ENCODE measurements at regions not wholly inside any gene's neighbourhood (a gene's known extent, or its start where the extent isn't known, plus 50 kb on each side); places are given as distances from the start of the nearest gene placed in this dataset.
"Not testable (repeated sequence)": the region's sequence is repeated elsewhere in the genome, so short reads cannot be mapped to it uniquely, and the experiment has no call there.

- no peak for DNase-seq (ENCODE audit: low spot score)
Measured at GRCh38 chr6:33507261-33507660, 52.9 kb downstream of the ZBTB9 start.

- peak; percentile 22 for DNase-seq (ENCODE audit: low spot score)
Measured at GRCh38 chr6:33508935-33509926, 54.9 kb downstream of the ZBTB9 start.

GRCh38 chr6:33513213-33513612 is 58.8 kb downstream of the ZBTB9 start:
- no peak for DNase-seq (ENCODE audit: low spot score)

- DNase-seq (ENCODE audit: low spot score) = no peak
Measured at GRCh38 chr6:33516726-33517125, 62.4 kb downstream of the ZBTB9 start.

GRCh38 chr6:33520636-33521488 is 59.2 kb downstream of the BAK1 start:
- not testable (repeated sequence) for DNase-seq (ENCODE audit: low spot score)

- no peak for DNase-seq (ENCODE audit: low spot score)
Measured at GRCh38 chr6:33521489-33522091, 58.5 kb downstream of the BAK1 start.

All from putamen (tissue), 1 donor.